HL-60 (cell line): ENCODE measurements at regions not wholly inside any gene's neighbourhood (a gene's known extent, or its start where the extent isn't known, plus 50 kb on each side); places are given as distances from the start of the nearest gene placed in this dataset.
"Not testable (repeated sequence)": the region's sequence is repeated elsewhere in the genome, so short reads cannot be mapped to it uniquely, and the experiment has no call there.

Experiments
- DNase-seq, 2 experiments: peaks; one replicate each; pipeline ENCODE4 v3.0.0-alpha.2; 2010 to 2020; ENCODE audit warnings: low read depth in 1 of 2, low spot score in 1 of 2
- H3K27ac ChIP-seq: fragments of 250-450 bp; sonication (Bioruptor Pico); replicated peaks from 2 replicates; pipeline ENCODE4 v1.5.1; 2020; ENCODE audit warnings: mild to moderate bottlenecking, moderate library complexity
- H3K27me3 ChIP-seq: fragments of 250-450 bp; sonication (Bioruptor Pico); 2 replicates; pipeline ENCODE4 v1.5.1; 2021; ENCODE audit warnings: mild to moderate bottlenecking, moderate library complexity; ENCODE audit not compliant: insufficient read depth, poor library complexity, severe bottlenecking
- H3K4me3 ChIP-seq: replicated peaks from 2 replicates; pipeline ENCODE4 v1.5.1; 2011; ENCODE audit warnings: mild to moderate bottlenecking, control low read depth, low read length; ENCODE audit not compliant: insufficient read depth
- GABPA ChIP-seq: IDR thresholded peaks from 2 replicates; pipeline ENCODE4 v1.6.1; 2012; ENCODE audit warnings: low read depth
- POLR2AphosphoS5 ChIP-seq: IDR thresholded peaks from 2 replicates; pipeline ENCODE4 v1.6.1; 2012; ENCODE audit warnings: low read depth
- SPI1 ChIP-seq: IDR thresholded peaks from 2 replicates; pipeline ENCODE4 v1.6.1; 2012; ENCODE audit warnings: low read depth, mild to moderate bottlenecking, borderline replicate concordance
- TF ChIP-seq, protein P1 (sequence below): IDR thresholded peaks from one replicate; pipeline ENCODE4 v1.5.1; 2011; ENCODE audit warnings: low read length, control low read depth, inconsistent platforms; ENCODE audit not compliant: insufficient read depth
- TF ChIP-seq, protein P2 (sequence below): IDR thresholded peaks from 2 replicates; pipeline ENCODE4 v1.6.1; 2012; ENCODE audit warnings: low read depth; ENCODE audit not compliant: insufficient replicate concordance

DNA sequence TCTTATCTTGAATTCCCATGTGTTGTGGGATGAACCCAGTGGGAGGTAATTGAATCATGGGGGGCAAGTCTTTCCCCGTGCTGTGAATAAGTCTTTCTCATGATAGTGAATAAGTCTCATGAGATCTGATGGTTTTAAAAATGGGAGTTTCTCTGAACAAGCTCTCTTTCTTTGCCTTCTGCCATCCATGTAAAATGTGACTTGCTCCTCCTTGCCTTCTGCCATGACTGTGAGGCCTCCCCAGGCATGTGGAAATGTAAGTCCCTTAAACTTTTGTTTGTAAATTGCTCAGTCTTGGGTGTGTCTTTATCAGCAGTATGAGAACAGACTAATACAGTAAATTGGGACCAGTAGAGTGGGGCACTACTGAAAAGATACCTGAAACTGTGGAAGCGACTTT is 92.1 kb upstream of the PMCH start:
- not testable (repeated sequence) for H3K27me3 ChIP-seq, H3K4me3 ChIP-seq, DNase-seq, H3K27ac ChIP-seq

DNA sequence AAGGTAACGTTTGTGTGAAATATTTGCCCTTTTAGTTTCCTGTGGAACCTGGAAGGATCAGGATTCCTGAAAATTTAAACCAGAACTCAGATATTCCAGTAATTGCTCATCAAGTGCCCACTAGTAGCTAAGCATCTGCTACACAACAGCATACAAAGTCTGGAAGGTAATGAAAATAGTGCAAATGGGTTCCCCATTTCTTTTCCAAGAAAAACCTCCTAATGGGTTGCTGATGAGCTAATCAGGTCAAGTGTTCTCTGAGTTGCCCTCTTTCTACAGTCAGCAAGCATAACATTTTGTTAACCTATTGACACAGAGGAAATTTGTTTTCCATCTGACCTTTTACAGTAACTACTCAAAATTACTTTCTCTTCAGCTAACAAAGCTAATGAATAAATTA is 83.6 kb upstream of the PMCH start:
- Histone ChIP-seq H3K27ac (no peak overlapping the region), H3K27me3 (peaks cover 4% of the 10 kb centered on the region), H3K4me3 (no peak overlapping the region)
- DNase-seq = no peak
- TF ChIP-seq, protein P1, sequence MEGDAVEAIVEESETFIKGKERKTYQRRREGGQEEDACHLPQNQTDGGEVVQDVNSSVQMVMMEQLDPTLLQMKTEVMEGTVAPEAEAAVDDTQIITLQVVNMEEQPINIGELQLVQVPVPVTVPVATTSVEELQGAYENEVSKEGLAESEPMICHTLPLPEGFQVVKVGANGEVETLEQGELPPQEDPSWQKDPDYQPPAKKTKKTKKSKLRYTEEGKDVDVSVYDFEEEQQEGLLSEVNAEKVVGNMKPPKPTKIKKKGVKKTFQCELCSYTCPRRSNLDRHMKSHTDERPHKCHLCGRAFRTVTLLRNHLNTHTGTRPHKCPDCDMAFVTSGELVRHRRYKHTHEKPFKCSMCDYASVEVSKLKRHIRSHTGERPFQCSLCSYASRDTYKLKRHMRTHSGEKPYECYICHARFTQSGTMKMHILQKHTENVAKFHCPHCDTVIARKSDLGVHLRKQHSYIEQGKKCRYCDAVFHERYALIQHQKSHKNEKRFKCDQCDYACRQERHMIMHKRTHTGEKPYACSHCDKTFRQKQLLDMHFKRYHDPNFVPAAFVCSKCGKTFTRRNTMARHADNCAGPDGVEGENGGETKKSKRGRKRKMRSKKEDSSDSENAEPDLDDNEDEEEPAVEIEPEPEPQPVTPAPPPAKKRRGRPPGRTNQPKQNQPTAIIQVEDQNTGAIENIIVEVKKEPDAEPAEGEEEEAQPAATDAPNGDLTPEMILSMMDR = no peak
- no peak for TF ChIP-seq POLR2AphosphoS5

DNA sequence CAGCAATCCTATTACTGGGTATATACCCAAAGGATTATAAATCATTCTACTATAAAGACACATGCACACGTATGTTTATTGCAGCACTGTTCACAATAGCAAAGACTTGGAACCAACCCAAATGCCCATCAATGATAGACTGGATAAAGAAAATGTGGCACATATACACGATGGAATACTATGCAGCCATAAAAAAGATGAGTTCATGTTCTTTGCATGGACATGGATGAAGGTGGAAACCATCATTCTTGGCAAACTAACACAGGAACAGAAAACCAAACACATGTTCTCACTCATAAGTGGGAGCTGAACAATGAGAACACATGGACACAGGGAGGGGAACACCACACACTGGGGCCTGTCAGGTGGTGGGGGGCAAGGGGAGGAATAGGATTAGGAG is 58.1 kb upstream of the PMCH start:
- not testable (repeated sequence) for DNase-seq, H3K27me3 ChIP-seq, H3K4me3 ChIP-seq, H3K27ac ChIP-seq

DNA sequence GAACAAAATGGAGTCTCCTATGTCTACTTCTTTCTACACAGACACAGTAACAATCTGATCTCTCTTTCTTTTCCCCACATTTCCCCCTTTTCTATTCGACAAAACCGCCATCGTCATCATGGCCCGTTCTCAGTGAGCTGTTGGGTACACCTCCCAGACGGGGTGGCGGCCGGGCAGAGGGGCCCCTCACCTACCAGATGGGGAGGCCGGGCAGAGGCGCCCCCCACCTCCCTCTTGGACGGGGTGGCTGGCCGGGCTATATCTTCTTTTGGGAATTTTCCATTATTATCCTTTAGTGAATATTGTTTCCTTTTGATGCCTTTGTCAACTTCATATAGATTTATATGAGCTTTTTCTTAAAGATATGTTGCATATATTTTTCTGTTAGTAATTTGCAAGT is 53.4 kb upstream of the PMCH start:
- DNase-seq, H3K27me3 ChIP-seq, H3K4me3 ChIP-seq, H3K27ac ChIP-seq: not testable (repeated sequence)

DNA sequence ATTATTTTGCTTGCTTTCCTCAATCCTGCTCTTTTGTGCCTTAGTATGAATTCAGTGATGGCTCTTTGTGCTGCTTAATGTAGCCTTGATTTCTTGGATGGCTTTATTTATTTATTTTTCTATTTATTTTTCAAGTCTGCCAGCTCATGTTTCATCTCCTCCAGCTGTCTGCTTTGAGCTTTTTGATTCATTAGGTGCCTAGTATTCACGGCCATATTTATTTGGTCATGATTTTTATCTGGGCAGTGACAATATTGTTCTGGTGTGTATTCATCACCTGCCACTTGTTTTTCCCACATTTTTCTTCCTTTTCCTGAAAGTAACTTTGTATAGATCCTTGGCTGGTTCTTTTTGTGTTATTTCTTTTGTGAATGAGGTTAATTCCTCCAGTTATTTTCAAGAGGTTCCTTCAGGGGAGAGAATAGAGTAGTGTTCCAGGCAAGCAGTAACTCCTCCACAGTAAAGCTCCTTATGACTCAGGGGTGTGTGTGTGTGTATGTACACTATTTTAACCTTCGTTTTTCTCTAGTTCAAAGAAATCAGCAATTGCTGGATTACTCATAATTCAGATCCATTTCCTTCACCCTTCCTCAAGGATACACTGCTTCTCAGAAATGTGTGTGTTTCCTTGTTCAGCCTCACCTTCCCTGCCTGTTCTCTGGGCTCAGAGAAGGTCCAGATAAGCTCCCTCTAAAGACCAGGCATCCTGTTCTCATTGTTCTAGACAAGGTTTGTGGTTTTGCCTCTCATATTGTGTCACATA is 51.6 kb upstream of the PMCH start:
- Histone ChIP-seq H3K27me3 (no peaks in the 10 kb centered on the region), H3K27ac (no peak overlapping the region), H3K4me3 (no peak overlapping the region)
- no peak for DNase-seq
- TF ChIP-seq, protein P1 = no peak
- no peak for TF ChIP-seq POLR2AphosphoS5
- TF ChIP-seq SPI1 = no peak
- TF ChIP-seq, protein P2, sequence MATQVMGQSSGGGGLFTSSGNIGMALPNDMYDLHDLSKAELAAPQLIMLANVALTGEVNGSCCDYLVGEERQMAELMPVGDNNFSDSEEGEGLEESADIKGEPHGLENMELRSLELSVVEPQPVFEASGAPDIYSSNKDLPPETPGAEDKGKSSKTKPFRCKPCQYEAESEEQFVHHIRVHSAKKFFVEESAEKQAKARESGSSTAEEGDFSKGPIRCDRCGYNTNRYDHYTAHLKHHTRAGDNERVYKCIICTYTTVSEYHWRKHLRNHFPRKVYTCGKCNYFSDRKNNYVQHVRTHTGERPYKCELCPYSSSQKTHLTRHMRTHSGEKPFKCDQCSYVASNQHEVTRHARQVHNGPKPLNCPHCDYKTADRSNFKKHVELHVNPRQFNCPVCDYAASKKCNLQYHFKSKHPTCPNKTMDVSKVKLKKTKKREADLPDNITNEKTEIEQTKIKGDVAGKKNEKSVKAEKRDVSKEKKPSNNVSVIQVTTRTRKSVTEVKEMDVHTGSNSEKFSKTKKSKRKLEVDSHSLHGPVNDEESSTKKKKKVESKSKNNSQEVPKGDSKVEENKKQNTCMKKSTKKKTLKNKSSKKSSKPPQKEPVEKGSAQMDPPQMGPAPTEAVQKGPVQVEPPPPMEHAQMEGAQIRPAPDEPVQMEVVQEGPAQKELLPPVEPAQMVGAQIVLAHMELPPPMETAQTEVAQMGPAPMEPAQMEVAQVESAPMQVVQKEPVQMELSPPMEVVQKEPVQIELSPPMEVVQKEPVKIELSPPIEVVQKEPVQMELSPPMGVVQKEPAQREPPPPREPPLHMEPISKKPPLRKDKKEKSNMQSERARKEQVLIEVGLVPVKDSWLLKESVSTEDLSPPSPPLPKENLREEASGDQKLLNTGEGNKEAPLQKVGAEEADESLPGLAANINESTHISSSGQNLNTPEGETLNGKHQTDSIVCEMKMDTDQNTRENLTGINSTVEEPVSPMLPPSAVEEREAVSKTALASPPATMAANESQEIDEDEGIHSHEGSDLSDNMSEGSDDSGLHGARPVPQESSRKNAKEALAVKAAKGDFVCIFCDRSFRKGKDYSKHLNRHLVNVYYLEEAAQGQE = no peak
- TF ChIP-seq GABPA = no peak
